ENCODE measurements at regions not wholly inside any gene's neighbourhood (a gene's known extent, or its start where the extent isn't known, plus 50 kb on each side); places are given as distances from the start of the nearest gene placed in this dataset.

DNA sequence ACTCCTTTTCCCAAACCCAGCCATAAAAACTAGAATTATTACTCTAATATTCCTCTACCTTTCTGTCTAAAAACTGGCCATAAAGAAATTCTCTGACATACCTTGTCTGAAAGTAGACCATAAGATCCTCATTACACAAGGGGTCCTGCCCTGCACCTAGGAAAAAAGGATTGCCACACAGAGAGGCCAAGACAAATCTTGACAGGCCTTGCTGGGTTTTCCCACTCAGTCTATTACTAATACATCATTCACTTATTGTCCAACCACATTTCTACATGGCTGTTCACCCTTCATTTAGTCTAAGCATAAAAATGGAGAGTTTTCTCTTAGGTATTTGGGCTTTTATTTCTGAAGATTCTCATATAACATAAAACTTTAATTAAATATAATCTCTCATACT is 319.8 kb downstream of the PCDH20 start:
- H3K4me1 ChIP-seq (replicated peaks in 1 of 4; ENCODE audit: control insufficient read depth in 3 of 4, insufficient read depth in 4 of 4, low read length in 3 of 4), result peaks cover 0 to 8% (median 3%) of the 10 kb centered on the region in 4 experiments; a peak in 4 of 7 replicates
- H3K9ac ChIP-seq (replicated peaks in 1 of 4; ENCODE audit: extremely low read depth in 1 of 4, low read depth in 3 of 4, low read length in 3 of 4), result no peak overlapping the region
- H2BK5ac ChIP-seq (ENCODE audit: low read depth, low read length), result no peak overlapping the region
- H3K36me3 ChIP-seq (ENCODE audit: control insufficient read depth in 2 of 4, insufficient read depth in 4 of 4, low read length in 3 of 4), result no peaks in the 10 kb centered on the region
- no peak overlapping the region for H3K23ac ChIP-seq (ENCODE audit: insufficient read length)
- no peak overlapping the region for H2BK120ac ChIP-seq (replicated peaks; ENCODE audit: low read depth, low read length)
- H4K5ac ChIP-seq (ENCODE audit: insufficient read length, low read depth, low read length), result no peak overlapping the region
- H3K27me3 ChIP-seq (replicated peaks in 1 of 4; ENCODE audit: control insufficient read depth in 3 of 4, extremely low read depth in 1 of 4, insufficient read depth in 3 of 4, low read length in 3 of 4), result no peaks in the 10 kb centered on the region
- no peak overlapping the region for H3K14ac ChIP-seq (ENCODE audit: insufficient read length)
- no peak overlapping the region for H2BK20ac ChIP-seq (ENCODE audit: low read length)
- no peak overlapping the region for H4K91ac ChIP-seq (replicated peaks; ENCODE audit: insufficient read length, low read length)
- no peak overlapping the region for H3K27ac ChIP-seq (ENCODE audit: low read depth, low read length)
- POLR2A ChIA-PET (ENCODE audit: partially characterized antibody), result no interaction called here
- FAIRE-seq (no peak), DNase-seq (ENCODE audit: low read depth in 1 of 2, low spot score in 2 of 2) (no peak)
- H3K23me2 ChIP-seq (ENCODE audit: low read depth, low read length), result no peaks in the 10 kb centered on the region
- no peak overlapping the region for H3K56ac ChIP-seq (replicated peaks; ENCODE audit: insufficient read length, low read depth, low read length)
- H3K4ac ChIP-seq (replicated peaks; ENCODE audit: insufficient read length, low read depth, low read length), result no peak overlapping the region
- CTCF ChIA-PET (ENCODE audit: partially characterized antibody), result no interaction called here
- H3K4me2 ChIP-seq (ENCODE audit: insufficient read depth in 1 of 2, low read depth in 2 of 2, low read length in 2 of 2), result no peak overlapping the region
- no peak overlapping the region for H3K18ac ChIP-seq (ENCODE audit: extremely low read depth, low read length)
- no peak overlapping the region for H3K4me3 ChIP-seq (ENCODE audit: extremely low read depth in 1 of 4, insufficient read depth in 2 of 4, low read depth in 3 of 4, low read length in 4 of 4)
- H2BK12ac ChIP-seq (ENCODE audit: low read depth, low read length), result no peak overlapping the region
- no peak overlapping the region for H2BK15ac ChIP-seq (ENCODE audit: low read length)
- no peaks in the 10 kb centered on the region for H3K9me3 ChIP-seq (ENCODE audit: insufficient read depth in 2 of 2, low read depth in 1 of 2, low read length in 1 of 2)
- H4K20me1 ChIP-seq (replicated peaks in 1 of 2; ENCODE audit: control insufficient read depth in 1 of 2, insufficient read depth in 2 of 2, low read length in 2 of 2), result no peaks in the 10 kb centered on the region
- H3K79me2 ChIP-seq (ENCODE audit: control insufficient read depth in 1 of 2, insufficient read depth in 2 of 2, low read length in 2 of 2), result no peaks in the 10 kb centered on the region
- H4K8ac ChIP-seq (ENCODE audit: extremely low read depth, insufficient read depth, low read length), result no peak overlapping the region
- H2AK5ac ChIP-seq (ENCODE audit: low read depth, low read length), result no peak overlapping the region
- no peak overlapping the region for H2AFZ ChIP-seq (ENCODE audit: low read length)
- no peaks in the 10 kb centered on the region for H3K79me1 ChIP-seq (ENCODE audit: low read depth, low read length)
- TF ChIP-seq SIRT6 (IDR thresholded peaks at IDR 0.05; ENCODE audit: low read length) (no peak), SRF (IDR thresholded peaks at IDR 0.05; ENCODE audit: low read depth, low read length) (no peak), EGR1 (IDR thresholded peaks at IDR 0.05; ENCODE audit: borderline replicate concordance, low read depth, low read length) (no peak), RNF2 (IDR thresholded peaks at IDR 0.05; ENCODE audit: borderline replicate concordance, low read depth, low read length, missing control alignments, poor library complexity, severe bottlenecking) (no peak), BCL11A (IDR thresholded peaks at IDR 0.05; ENCODE audit: low read depth in 2 of 2, low read length in 2 of 2) (no peak), CTCF (IDR thresholded peaks at IDR 0.05; ENCODE audit: control extremely low read depth in 1 of 3, insufficient read depth in 1 of 3, low read depth in 1 of 3, low read length in 3 of 3) (no peak), POU5F1 (IDR thresholded peaks at IDR 0.05; ENCODE audit: low read depth, low read length) (no peak), PHF8 (conservative IDR thresholded peaks at IDR 0.05; ENCODE audit: low read depth, low read length) (no peak), CEBPB (IDR thresholded peaks at IDR 0.05; ENCODE audit: low read depth, low read length) (no peak), GTF2F1 (IDR thresholded peaks at IDR 0.05; ENCODE audit: borderline replicate concordance, low read depth, low read length) (no peak), MAX (IDR thresholded peaks at IDR 0.05) (no peak), SP2 (IDR thresholded peaks at IDR 0.05; ENCODE audit: low read length) (no peak), RXRA (IDR thresholded peaks at IDR 0.05; ENCODE audit: insufficient read depth, low read depth, low read length) (no peak), TEAD4 (IDR thresholded peaks at IDR 0.05; ENCODE audit: low read depth, low read length) (no peak)
